AG04449 (cell line): ENCODE measurements at regions not wholly inside any gene's neighbourhood (a gene's known extent, or its start where the extent isn't known, plus 50 kb on each side); places are given as distances from the start of the nearest gene placed in this dataset.

ENCODE experiments used
- CTCF ChIA-PET: fragments of 350-600 bp; formaldehyde crosslinking; extraction: SDS; loops from one replicate; lab custom pipeline; 2021; ENCODE audit warnings: antibody characterized with exemption; lab: Yijun Ruan, JAX
- POLR2A ChIA-PET: fragments of 400-600, 350-600 bp; formaldehyde crosslinking; extraction: SDS; loops from one replicate; lab custom pipeline; 2020; ENCODE audit warnings: antibody characterized with exemption, inconsistent platforms; lab: Yijun Ruan, JAX
- DNase-seq: peaks from one replicate; pipeline ENCODE4 v3.0.0-alpha.2; 2010; ENCODE audit warnings: low read depth, low spot score
- H3K4me3 ChIP-seq: 2 replicates; pipeline ENCODE4 v1.5.1; 2011; ENCODE audit warnings: low read depth, mild to moderate bottlenecking, control low read depth, low read length
- CTCF ChIP-seq: IDR thresholded peaks from one replicate; pipeline ENCODE4 v1.5.1; 2011; ENCODE audit warnings: mild to moderate bottlenecking, moderate library complexity, low read length, control low read depth, inconsistent platforms; ENCODE audit not compliant: insufficient read depth; ENCODE audit errors: missing control alignments

GRCh38 chr6:139887275-139887674 lies 512.8 kb upstream of the CITED2 start:
- ChIA-PET POLR2A (no interaction called here), CTCF (interaction anchor here (0.9 to 1.6 kb wide), 2 partner anchors 10 to 24 kb away, joined by 3 to 4 read pairs; no protein-coding TSS in a partner anchor)
- no peak for TF ChIP-seq CTCF
- no peak for DNase-seq
- H3K4me3 ChIP-seq: no peak overlapping the region

- no peak for DNase-seq
- no peak for TF ChIP-seq CTCF
- CTCF ChIA-PET: interaction anchor here (1.2 kb wide), 1 partner anchor 10 kb away, joined by 3 read pairs; no protein-coding TSS in a partner anchor
- POLR2A ChIA-PET: no interaction called here
- no peak overlapping the region for H3K4me3 ChIP-seq
Observed at GRCh38 chr6:139886396-139886795, 511.9 kb upstream of the CITED2 start.

GRCh38 chr6:139885909-139886308 lies 511.5 kb upstream of the CITED2 start:
- no peak overlapping the region for H3K4me3 ChIP-seq
- CTCF ChIA-PET: interaction anchor here (1.2 kb wide), 1 partner anchor 11 kb away, joined by 3 read pairs; no protein-coding TSS in a partner anchor
- no peak for TF ChIP-seq CTCF
- DNase-seq: no peak
- POLR2A ChIA-PET: no interaction called here

- no peak for DNase-seq
- H3K4me3 ChIP-seq: no peak overlapping the region
- ChIA-PET POLR2A (interaction anchor here (0.6 kb wide), 1 partner anchor 654 kb away, joined by 3 read pairs; no protein-coding TSS in a partner anchor), CTCF (interaction anchor here (2.9 kb wide), 1 partner anchor 36 kb away, joined by 11 read pairs; no protein-coding TSS in a partner anchor)
- no peak for TF ChIP-seq CTCF
Observed at GRCh38 chr6:139883776-139884175, 509.3 kb upstream of the CITED2 start.

- TF ChIP-seq CTCF: no peak
- H3K4me3 ChIP-seq: no peak overlapping the region
- no peak for DNase-seq
- ChIA-PET POLR2A (interaction anchor here (0.6 to 1.9 kb wide), 2 partner anchors 508 to 655 kb away, joined by 3 to 7 read pairs; partner anchors contain the start of gene CITED2), CTCF (interaction anchor here (1.2 to 2.9 kb wide), 2 partner anchors 36 to 170 kb away, joined by 4 to 11 read pairs; no protein-coding TSS in a partner anchor)
Observed at GRCh38 chr6:139882977-139883728, 508.7 kb upstream of the CITED2 start.

- TF ChIP-seq CTCF: no peak
- POLR2A ChIA-PET: interaction anchor here (1.9 kb wide), 1 partner anchor 507 kb away, joined by 7 read pairs; the partner anchor contains the start of gene CITED2
- DNase-seq: no peak
- no peak overlapping the region for H3K4me3 ChIP-seq
- CTCF ChIA-PET: interaction anchor here (0.9 to 2.9 kb wide), 3 partner anchors 14 to 171 kb away, joined by 4 to 11 read pairs (median 4); no protein-coding TSS in a partner anchor
Observed at GRCh38 chr6:139882234-139882633, 507.8 kb upstream of the CITED2 start.
